Keratinocyte (primary cell): ENCODE measurements at regions not wholly inside any gene's neighbourhood (a gene's known extent, or its start where the extent isn't known, plus 50 kb on each side); places are given as distances from the start of the nearest gene placed in this dataset.

ENCODE experiments used
- DNase-seq: peaks from one replicate; pipeline ENCODE4 v3.0.0-alpha.2; 2011; ENCODE audit warnings: low read depth, missing footprints, low spot score
- FAIRE-seq: peaks from 2 replicates; lab custom pipeline; 2011; peaks lifted over from hg19 to GRCh38; lab: Jason Lieb, UNC
- H2AFZ ChIP-seq: 2 replicates; pipeline ENCODE4 v1.6.0; 2012; ENCODE audit warnings: low read length, control low read depth, inconsistent platforms; ENCODE audit not compliant: control insufficient read depth
- H3K27ac ChIP-seq: 2 replicates; pipeline ENCODE4 v1.5.1; 2011; ENCODE audit warnings: low read length; ENCODE audit not compliant: control insufficient read depth, insufficient read depth
- H3K27me3 ChIP-seq: 3 replicates; pipeline ENCODE4 v1.6.0; 2011; ENCODE audit warnings: low read length; ENCODE audit not compliant: control insufficient read depth, insufficient read depth; ENCODE audit errors: extremely low read depth
- H3K36me3 ChIP-seq, 2 experiments: 2 replicates in 1 of 2; 3 replicates in 1 of 2; pipeline ENCODE4 v1.5.1; 2011; ENCODE audit warnings: low read length in 2 of 2, mild to moderate bottlenecking in 1 of 2; ENCODE audit not compliant: control insufficient read depth in 2 of 2, insufficient read depth in 2 of 2; ENCODE audit errors: extremely low read depth in 1 of 2
- H3K4me1 ChIP-seq: 3 replicates; pipeline ENCODE4 v1.5.1; 2011; ENCODE audit warnings: low read length; ENCODE audit not compliant: control insufficient read depth, insufficient read depth; ENCODE audit errors: extremely low read depth
- H3K4me2 ChIP-seq: 3 replicates; pipeline ENCODE4 v1.6.0; 2011; ENCODE audit warnings: low read depth, low read length; ENCODE audit not compliant: control insufficient read depth, insufficient read depth; ENCODE audit errors: extremely low read depth
- H3K4me3 ChIP-seq, 3 experiments: fragments of 200-600 bp in 1 of 3; sonication (generic) in 1 of 3; 2 replicates in 2 of 3; 3 replicates in 1 of 3; pipeline ENCODE4 v1.5.1; 2011 to 2016; ENCODE audit warnings: low read length in 3 of 3, mild to moderate bottlenecking in 3 of 3, control low read depth in 2 of 3, inconsistent platforms in 1 of 3, low read depth in 1 of 3, mixed read lengths in 1 of 3, mixed run types in 1 of 3, moderate library complexity in 1 of 3; ENCODE audit not compliant: control insufficient read depth in 2 of 3, insufficient read depth in 2 of 3; ENCODE audit errors: extremely low read depth in 1 of 3
- H3K79me2 ChIP-seq: 2 replicates; pipeline ENCODE4 v1.6.0; 2012; ENCODE audit warnings: low read length; ENCODE audit not compliant: control insufficient read depth, insufficient read depth
- H3K9ac ChIP-seq: 3 replicates; pipeline ENCODE4 v1.6.0; 2011; ENCODE audit warnings: low read length; ENCODE audit not compliant: control insufficient read depth, insufficient read depth; ENCODE audit errors: extremely low read depth
- H3K9me1 ChIP-seq: 3 replicates; pipeline ENCODE4 v1.6.0; 2011; ENCODE audit warnings: low read length; ENCODE audit not compliant: control insufficient read depth, insufficient read depth; ENCODE audit errors: extremely low read depth
- H3K9me3 ChIP-seq: 2 replicates; pipeline ENCODE4 v1.5.1; 2012; ENCODE audit warnings: low read depth, low read length; ENCODE audit not compliant: control insufficient read depth
- H4K20me1 ChIP-seq: 3 replicates; pipeline ENCODE4 v1.6.0; 2011; ENCODE audit warnings: low read length; ENCODE audit not compliant: control insufficient read depth, insufficient read depth; ENCODE audit errors: extremely low read depth
- CTCF ChIP-seq, 3 experiments: IDR thresholded peaks in 1 of 3; conservative IDR thresholded peaks in 1 of 3; optimal IDR thresholded peaks in 1 of 3; 2 replicates in 2 of 3; 3 replicates in 1 of 3; pipeline versions ENCODE3 to v1.5.1; 2011; ENCODE audit warnings: low read length in 3 of 3, mild to moderate bottlenecking in 3 of 3, moderate library complexity in 2 of 3, control low read depth in 1 of 3, inconsistent platforms in 1 of 3; ENCODE audit not compliant: insufficient read depth in 2 of 3; ENCODE audit errors: extremely low read depth in 1 of 3
- EZH2 ChIP-seq: IDR thresholded peaks from one replicate; pipeline ENCODE4 v1.6.1; 2012; ENCODE audit warnings: inconsistent platforms, mild to moderate bottlenecking, low read length, moderate library complexity
- dilution Hi-C: fragments of 300-500 bp; cut with MboI; formaldehyde crosslinking; loops from one replicate; pipeline ENCODE4 v1.7.0; 2020; ENCODE audit warnings: low sequenced_read_pairs; ENCODE audit not compliant: extremely low pct_ligation_motif_present

DNA sequence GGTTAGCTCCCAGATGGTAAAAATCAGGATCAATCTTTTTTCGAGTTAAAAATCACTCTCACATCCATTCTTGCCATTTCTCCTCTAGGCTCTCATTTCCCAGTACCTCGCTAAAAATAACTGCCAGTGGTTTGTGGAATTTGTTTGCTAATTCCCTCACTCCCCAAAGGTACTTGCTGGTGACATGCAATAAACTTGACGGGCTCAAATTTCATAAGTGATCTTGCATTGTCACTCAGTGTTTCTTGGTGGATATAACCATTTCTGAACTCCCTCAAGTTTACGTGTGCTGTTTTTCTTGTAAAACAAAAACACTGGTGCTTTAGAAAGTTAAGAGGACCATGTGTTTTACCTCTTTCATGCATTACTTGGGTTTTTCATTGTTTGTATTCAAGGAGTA is 399.2 kb upstream of the MKI67 start:
- Histone ChIP-seq H3K9me1 (no peaks in the 10 kb centered on the region), H3K4me3 (no peak overlapping the region), H3K36me3 (no peaks in the 10 kb centered on the region), H3K4me2 (no peak overlapping the region), H2AFZ (no peak overlapping the region), H4K20me1 (no peaks in the 10 kb centered on the region), H3K4me1 (no peaks in the 10 kb centered on the region), H3K9me3 (no peaks in the 10 kb centered on the region), H3K79me2 (no peaks in the 10 kb centered on the region), H3K9ac (no peak overlapping the region), H3K27me3 (no peaks in the 10 kb centered on the region), H3K27ac (no peak overlapping the region)
- dilution Hi-C loops, result no loop called here
- TF ChIP-seq CTCF (optimal IDR thresholded peaks at IDR 0.05 in 1 of 3, IDR thresholded peaks at IDR 0.05 in 1 of 3, conservative IDR thresholded peaks at IDR 0.05 in 1 of 3; ENCODE audit: extremely low read depth in 1 of 3, insufficient read depth in 2 of 3, low read length in 3 of 3) (no peak), EZH2 (no peak)
- DNase-seq (no peak), FAIRE-seq (no peak)

GRCh38 chr10:128525936-128526335 is 399.7 kb upstream of the MKI67 start:
- FAIRE-seq, result no peak
- dilution Hi-C loops, result no loop called here
- no peaks in the 10 kb centered on the region for H3K36me3 ChIP-seq

More at GRCh38 chr10:128525936-128526335, 399.7 kb upstream of the MKI67 start:
- TF ChIP-seq CTCF (optimal IDR thresholded peaks at IDR 0.05 in 1 of 3, IDR thresholded peaks at IDR 0.05 in 1 of 3, conservative IDR thresholded peaks at IDR 0.05 in 1 of 3; ENCODE audit: extremely low read depth in 1 of 3, insufficient read depth in 2 of 3, low read length in 3 of 3) (no peak), EZH2 (no peak)
- no peaks in the 10 kb centered on the region for H3K9me1 ChIP-seq
- H3K9ac ChIP-seq, result no peak overlapping the region
- H4K20me1 ChIP-seq, result no peaks in the 10 kb centered on the region
- H2AFZ ChIP-seq, result no peak overlapping the region
- H3K4me1 ChIP-seq, result no peaks in the 10 kb centered on the region
- no peak overlapping the region for H3K4me3 ChIP-seq
- no peak overlapping the region for H3K27ac ChIP-seq
- H3K9me3 ChIP-seq, result no peaks in the 10 kb centered on the region
- no peaks in the 10 kb centered on the region for H3K27me3 ChIP-seq
- H3K79me2 ChIP-seq, result no peaks in the 10 kb centered on the region
- H3K4me2 ChIP-seq, result no peak overlapping the region
- no peak for DNase-seq
